ENCODE measurements at regions not wholly inside any gene's neighbourhood (a gene's known extent, or its start where the extent isn't known, plus 50 kb on each side); places are given as distances from the start of the nearest gene placed in this dataset.
"Not testable (repeated sequence)": the region's sequence is repeated elsewhere in the genome, so short reads cannot be mapped to it uniquely, and the experiment has no call there.

DNA sequence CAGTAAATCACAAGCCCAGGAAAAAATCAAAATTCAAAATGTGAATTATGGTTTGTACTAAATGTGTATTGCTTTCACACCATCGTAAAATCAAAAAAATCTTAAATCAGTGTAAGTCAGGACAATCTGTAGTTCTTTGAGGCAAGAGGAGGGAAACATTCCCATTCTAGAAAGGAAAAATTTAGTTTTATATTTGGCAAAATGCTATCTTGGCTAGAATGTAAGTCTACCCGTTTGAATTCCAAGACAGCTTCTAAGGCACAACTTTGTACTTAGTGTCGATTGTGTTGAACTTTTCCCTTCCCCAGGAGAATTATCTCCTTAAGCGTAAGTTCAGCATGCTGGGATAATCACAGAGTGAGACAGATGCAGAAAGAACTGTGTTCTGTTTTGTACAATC, 638.2 kb upstream of the LRRTM1 start (continued):
- TF ChIP-seq, protein P1, sequence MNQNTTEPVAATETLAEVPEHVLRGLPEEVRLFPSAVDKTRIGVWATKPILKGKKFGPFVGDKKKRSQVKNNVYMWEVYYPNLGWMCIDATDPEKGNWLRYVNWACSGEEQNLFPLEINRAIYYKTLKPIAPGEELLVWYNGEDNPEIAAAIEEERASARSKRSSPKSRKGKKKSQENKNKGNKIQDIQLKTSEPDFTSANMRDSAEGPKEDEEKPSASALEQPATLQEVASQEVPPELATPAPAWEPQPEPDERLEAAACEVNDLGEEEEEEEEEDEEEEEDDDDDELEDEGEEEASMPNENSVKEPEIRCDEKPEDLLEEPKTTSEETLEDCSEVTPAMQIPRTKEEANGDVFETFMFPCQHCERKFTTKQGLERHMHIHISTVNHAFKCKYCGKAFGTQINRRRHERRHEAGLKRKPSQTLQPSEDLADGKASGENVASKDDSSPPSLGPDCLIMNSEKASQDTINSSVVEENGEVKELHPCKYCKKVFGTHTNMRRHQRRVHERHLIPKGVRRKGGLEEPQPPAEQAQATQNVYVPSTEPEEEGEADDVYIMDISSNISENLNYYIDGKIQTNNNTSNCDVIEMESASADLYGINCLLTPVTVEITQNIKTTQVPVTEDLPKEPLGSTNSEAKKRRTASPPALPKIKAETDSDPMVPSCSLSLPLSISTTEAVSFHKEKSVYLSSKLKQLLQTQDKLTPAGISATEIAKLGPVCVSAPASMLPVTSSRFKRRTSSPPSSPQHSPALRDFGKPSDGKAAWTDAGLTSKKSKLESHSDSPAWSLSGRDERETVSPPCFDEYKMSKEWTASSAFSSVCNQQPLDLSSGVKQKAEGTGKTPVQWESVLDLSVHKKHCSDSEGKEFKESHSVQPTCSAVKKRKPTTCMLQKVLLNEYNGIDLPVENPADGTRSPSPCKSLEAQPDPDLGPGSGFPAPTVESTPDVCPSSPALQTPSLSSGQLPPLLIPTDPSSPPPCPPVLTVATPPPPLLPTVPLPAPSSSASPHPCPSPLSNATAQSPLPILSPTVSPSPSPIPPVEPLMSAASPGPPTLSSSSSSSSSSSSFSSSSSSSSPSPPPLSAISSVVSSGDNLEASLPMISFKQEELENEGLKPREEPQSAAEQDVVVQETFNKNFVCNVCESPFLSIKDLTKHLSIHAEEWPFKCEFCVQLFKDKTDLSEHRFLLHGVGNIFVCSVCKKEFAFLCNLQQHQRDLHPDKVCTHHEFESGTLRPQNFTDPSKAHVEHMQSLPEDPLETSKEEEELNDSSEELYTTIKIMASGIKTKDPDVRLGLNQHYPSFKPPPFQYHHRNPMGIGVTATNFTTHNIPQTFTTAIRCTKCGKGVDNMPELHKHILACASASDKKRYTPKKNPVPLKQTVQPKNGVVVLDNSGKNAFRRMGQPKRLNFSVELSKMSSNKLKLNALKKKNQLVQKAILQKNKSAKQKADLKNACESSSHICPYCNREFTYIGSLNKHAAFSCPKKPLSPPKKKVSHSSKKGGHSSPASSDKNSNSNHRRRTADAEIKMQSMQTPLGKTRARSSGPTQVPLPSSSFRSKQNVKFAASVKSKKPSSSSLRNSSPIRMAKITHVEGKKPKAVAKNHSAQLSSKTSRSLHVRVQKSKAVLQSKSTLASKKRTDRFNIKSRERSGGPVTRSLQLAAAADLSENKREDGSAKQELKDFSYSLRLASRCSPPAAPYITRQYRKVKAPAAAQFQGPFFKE (tag by site-specific recombination; IDR thresholded peaks at IDR 0.05; ENCODE audit: borderline replicate concordance), result no peak
- TF ChIP-seq ZNF221 (tag by site-specific recombination; IDR thresholded peaks at IDR 0.05; ENCODE audit: borderline replicate concordance), result no peak
- TF ChIP-seq ZSCAN16 (tag by site-specific recombination; IDR thresholded peaks at IDR 0.05), result no peak
- TF ChIP-seq, protein P2, sequence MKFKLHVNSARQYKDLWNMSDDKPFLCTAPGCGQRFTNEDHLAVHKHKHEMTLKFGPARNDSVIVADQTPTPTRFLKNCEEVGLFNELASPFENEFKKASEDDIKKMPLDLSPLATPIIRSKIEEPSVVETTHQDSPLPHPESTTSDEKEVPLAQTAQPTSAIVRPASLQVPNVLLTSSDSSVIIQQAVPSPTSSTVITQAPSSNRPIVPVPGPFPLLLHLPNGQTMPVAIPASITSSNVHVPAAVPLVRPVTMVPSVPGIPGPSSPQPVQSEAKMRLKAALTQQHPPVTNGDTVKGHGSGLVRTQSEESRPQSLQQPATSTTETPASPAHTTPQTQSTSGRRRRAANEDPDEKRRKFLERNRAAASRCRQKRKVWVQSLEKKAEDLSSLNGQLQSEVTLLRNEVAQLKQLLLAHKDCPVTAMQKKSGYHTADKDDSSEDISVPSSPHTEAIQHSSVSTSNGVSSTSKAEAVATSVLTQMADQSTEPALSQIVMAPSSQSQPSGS (tag by site-specific recombination; IDR thresholded peaks at IDR 0.05; ENCODE audit: low read depth), result no peak
- TF ChIP-seq, protein P3, sequence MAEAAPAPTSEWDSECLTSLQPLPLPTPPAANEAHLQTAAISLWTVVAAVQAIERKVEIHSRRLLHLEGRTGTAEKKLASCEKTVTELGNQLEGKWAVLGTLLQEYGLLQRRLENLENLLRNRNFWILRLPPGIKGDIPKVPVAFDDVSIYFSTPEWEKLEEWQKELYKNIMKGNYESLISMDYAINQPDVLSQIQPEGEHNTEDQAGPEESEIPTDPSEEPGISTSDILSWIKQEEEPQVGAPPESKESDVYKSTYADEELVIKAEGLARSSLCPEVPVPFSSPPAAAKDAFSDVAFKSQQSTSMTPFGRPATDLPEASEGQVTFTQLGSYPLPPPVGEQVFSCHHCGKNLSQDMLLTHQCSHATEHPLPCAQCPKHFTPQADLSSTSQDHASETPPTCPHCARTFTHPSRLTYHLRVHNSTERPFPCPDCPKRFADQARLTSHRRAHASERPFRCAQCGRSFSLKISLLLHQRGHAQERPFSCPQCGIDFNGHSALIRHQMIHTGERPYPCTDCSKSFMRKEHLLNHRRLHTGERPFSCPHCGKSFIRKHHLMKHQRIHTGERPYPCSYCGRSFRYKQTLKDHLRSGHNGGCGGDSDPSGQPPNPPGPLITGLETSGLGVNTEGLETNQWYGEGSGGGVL (tag by site-specific recombination; IDR thresholded peaks at IDR 0.05), result no peak
- TF ChIP-seq KLF8 (tag by site-specific recombination; IDR thresholded peaks at IDR 0.05), result no peak
- TF ChIP-seq ZNF785 (tag by site-specific recombination; IDR thresholded peaks at IDR 0.05), result no peak

DNA sequence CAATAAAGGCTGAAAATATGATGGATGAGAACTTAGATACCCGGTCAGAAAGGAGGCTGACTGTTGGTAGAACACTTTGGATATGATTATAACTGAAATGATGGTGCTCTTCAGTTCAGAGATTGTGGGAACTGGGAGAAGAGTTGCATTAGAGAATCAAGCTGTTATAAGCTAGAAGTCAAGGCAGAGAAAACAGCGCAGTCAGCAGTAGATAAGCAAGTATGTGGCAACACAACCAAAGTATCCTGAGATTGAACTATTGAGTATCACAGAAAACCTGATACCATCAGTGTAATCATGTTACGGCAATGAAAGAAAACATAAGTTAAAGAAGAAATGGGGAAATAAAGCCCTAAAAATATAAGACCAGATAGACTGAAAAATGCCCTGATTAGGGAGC, 633.9 kb upstream of the LRRTM1 start:
- ChIA-PET POLR2A (no interaction called here), CTCF (no interaction called here)
- no peaks in the 10 kb centered on the region for H3K9me3 ChIP-seq (ENCODE audit: control insufficient read depth, insufficient read depth, low read depth, low read length)
- H3K27ac ChIP-seq (ENCODE audit: extremely low read depth, low read depth, low read length), result no peak overlapping the region
- H3K4me3 ChIP-seq (ENCODE audit: low read depth, low read length), result no peak overlapping the region
- TF ChIP-seq ZNF16 (tag by site-specific recombination; IDR thresholded peaks at IDR 0.05; ENCODE audit: low read depth), result no peak
- TF ChIP-seq, protein P4, sequence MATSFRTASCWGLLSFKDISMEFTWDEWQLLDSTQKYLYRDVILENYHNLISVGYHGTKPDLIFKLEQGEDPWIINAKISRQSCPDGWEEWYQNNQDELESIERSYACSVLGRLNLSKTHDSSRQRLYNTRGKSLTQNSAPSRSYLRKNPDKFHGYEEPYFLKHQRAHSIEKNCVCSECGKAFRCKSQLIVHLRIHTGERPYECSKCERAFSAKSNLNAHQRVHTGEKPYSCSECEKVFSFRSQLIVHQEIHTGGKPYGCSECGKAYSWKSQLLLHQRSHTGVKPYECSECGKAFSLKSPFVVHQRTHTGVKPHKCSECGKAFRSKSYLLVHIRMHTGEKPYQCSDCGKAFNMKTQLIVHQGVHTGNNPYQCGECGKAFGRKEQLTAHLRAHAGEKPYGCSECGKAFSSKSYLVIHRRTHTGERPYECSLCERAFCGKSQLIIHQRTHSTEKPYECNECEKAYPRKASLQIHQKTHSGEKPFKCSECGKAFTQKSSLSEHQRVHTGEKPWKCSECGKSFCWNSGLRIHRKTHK (tag by site-specific recombination; IDR thresholded peaks at IDR 0.05), result no peak
- TF ChIP-seq ZBTB7A (tag by site-specific recombination; IDR thresholded peaks at IDR 0.05; ENCODE audit: low read depth), result no peak
- TF ChIP-seq ZBTB48 (tag by site-specific recombination; IDR thresholded peaks at IDR 0.05), result no peak
- TF ChIP-seq ZNF302 (tag by site-specific recombination; IDR thresholded peaks at IDR 0.05; ENCODE audit: low read depth), result no peak
- TF ChIP-seq ZNF585B (tag by site-specific recombination; IDR thresholded peaks at IDR 0.05), result no peak
- no peaks in the 10 kb centered on the region for H3K4me1 ChIP-seq (ENCODE audit: control insufficient read depth, insufficient read depth, low read length)
- no peaks in the 10 kb centered on the region for H3K36me3 ChIP-seq (ENCODE audit: control insufficient read depth in 2 of 2, insufficient read depth in 1 of 2, low read length in 2 of 2)

DNA sequence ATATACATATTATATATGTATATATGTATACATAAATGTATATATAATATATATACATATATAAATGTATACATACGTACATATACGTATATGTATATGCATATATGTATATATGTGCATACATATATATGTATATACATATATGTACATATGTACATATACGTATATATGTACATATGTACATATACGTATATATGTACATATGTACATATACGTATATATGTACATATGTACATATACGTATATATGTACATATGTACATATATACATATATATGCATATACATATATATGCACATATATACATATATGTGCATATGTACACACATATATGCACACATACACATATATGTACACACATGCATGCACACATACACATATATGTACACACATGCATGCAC, 627.3 kb upstream of the LRRTM1 start:
- H3K4me3 ChIP-seq (ENCODE audit: low read depth, low read length); H3K27ac ChIP-seq (ENCODE audit: extremely low read depth, low read depth, low read length); H3K9me3 ChIP-seq (ENCODE audit: control insufficient read depth, insufficient read depth, low read depth, low read length); CTCF ChIA-PET; POLR2A ChIA-PET; H3K4me1 ChIP-seq (ENCODE audit: control insufficient read depth, insufficient read depth, low read length); H3K36me3 ChIP-seq (ENCODE audit: control insufficient read depth in 2 of 2, insufficient read depth in 1 of 2, low read length in 2 of 2): not testable (repeated sequence)

Data from HEK293 (cell line).